Left lung (tissue), 4 donors: ENCODE measurements at regions not wholly inside any gene's neighbourhood (a gene's known extent, or its start where the extent isn't known, plus 50 kb on each side); places are given as distances from the start of the nearest gene placed in this dataset.

ENCODE experiments used
- ATAC-seq: fragments of 200-7000 bp; cut with Tn5 transposase; one replicate; pipeline ENCODE4 v1.9.1; 2020; ENCODE audit warnings: moderate library complexity
- DNase-seq, 4 donors: peaks; one replicate each; pipeline ENCODE4 v3.0.0-alpha.2; 2013 to 2020
- H3K27ac ChIP-seq, 2 donors: fragments of 200-600 bp; sonication (generic) in 1 of 2; one replicate each; pipeline versions ENCODE4 v1.5.0 to v1.8.0; 2020 to 2021
- H3K27me3 ChIP-seq, 2 donors: fragments of 200-600 bp; sonication (generic) in 1 of 2; one replicate each; pipeline versions ENCODE4 v1.5.0 to v1.8.0; 2020 to 2021
- H3K36me3 ChIP-seq, 2 donors: fragments of 200-600 bp; sonication (generic) in 1 of 2; one replicate each; pipeline versions ENCODE4 v1.5.0 to v1.8.0; 2020 to 2021
- H3K4me1 ChIP-seq, 2 donors: fragments of 200-600 bp; one replicate each; pipeline ENCODE4 v1.8.0; 2021
- H3K4me3 ChIP-seq, 2 donors: fragments of 200-600 bp; sonication (generic) in 1 of 2; one replicate each; pipeline versions ENCODE4 v1.5.0 to v1.8.0; 2020 to 2021; ENCODE audit warnings: mild to moderate bottlenecking in 1 of 2
- H3K9me3 ChIP-seq, 2 donors: fragments of 200-600 bp; sonication (generic) in 1 of 2; one replicate each; pipeline versions ENCODE4 v1.5.0 to v1.8.0; 2020 to 2021
- intact Hi-C, 2 donors: fragments of 100-400 bp; cut with DNase I; formaldehyde crosslinking; loops; one replicate each; pipeline versions ENCODE4 v1.11.2 to v1.14.2; 2022
- TF ChIP-seq, protein P1 (sequence below), 2 donors: fragments of 200-600 bp; sonication (generic) in 1 of 2; IDR thresholded peaks; one replicate each; pipeline versions ENCODE4 v1.5.0 to v1.8.0; 2021; ENCODE audit warnings: antibody characterized with exemption in 2 of 2
- donor health status: DM: no; HTN: yes; CAD: no.
- donor health status: DM: no; HTN: no; CAD: no.

DNA sequence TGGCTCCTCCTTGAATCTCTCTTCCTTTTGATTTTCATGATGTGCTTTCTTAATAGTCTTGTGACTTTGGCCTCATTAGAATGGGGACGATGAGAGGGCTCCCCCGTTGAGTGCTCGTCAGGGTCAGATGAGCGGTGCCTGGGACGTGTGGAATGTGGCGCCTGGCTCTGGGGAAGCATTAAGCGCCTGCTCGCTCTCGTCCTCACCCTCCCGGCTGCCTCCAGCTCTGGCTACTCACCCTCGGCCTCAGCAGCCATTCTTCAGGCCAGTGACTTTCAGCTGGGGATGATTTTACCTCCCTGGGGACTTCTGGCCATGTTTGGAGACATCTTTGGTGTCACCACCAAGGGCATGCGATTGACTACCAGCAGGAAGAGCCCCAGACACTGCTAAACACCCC, 69.7 kb downstream of the RPS6KA4 start:
- ATAC-seq (no peak), DNase-seq (no peak)
- TF ChIP-seq, protein P1, sequence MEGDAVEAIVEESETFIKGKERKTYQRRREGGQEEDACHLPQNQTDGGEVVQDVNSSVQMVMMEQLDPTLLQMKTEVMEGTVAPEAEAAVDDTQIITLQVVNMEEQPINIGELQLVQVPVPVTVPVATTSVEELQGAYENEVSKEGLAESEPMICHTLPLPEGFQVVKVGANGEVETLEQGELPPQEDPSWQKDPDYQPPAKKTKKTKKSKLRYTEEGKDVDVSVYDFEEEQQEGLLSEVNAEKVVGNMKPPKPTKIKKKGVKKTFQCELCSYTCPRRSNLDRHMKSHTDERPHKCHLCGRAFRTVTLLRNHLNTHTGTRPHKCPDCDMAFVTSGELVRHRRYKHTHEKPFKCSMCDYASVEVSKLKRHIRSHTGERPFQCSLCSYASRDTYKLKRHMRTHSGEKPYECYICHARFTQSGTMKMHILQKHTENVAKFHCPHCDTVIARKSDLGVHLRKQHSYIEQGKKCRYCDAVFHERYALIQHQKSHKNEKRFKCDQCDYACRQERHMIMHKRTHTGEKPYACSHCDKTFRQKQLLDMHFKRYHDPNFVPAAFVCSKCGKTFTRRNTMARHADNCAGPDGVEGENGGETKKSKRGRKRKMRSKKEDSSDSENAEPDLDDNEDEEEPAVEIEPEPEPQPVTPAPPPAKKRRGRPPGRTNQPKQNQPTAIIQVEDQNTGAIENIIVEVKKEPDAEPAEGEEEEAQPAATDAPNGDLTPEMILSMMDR (IDR thresholded peaks at IDR 0.05) = no peak
- H3K27ac ChIP-seq = no peak overlapping the region
- H3K27me3 ChIP-seq = peaks cover 0 to 5% of the 10 kb centered on the region in 2 donors
- peaks cover 0 to 2% of the 10 kb centered on the region in 2 donors for H3K9me3 ChIP-seq
- intact Hi-C loops = no loop called here
- no peaks in the 10 kb centered on the region for H3K4me1 ChIP-seq
- H3K36me3 ChIP-seq = no peaks in the 10 kb centered on the region
- H3K4me3 ChIP-seq = no peak overlapping the region

DNA sequence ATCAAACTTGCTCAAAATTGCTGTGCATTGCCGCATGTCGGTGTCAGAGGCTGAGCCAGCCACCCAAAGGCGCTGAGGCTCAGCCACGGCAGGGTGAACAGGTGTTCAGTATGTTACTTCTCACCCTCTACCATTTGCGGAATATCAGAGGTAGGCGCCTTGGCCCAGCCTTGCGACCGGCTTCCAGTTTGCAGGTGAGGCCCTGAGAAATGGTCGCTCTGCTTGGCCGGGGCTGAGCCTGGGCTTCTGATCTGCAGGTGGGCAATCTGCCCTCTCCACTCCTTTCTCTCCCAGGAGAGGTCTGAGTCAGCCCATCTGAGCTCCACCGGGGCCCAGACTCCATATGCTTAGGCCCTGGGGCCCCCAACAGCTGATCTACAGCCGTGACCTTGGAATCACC, 71.0 kb downstream of the RPS6KA4 start:
- H3K4me1 ChIP-seq = no peaks in the 10 kb centered on the region
- H3K9me3 ChIP-seq = peaks cover 0 to 2% of the 10 kb centered on the region in 2 donors
- H3K27me3 ChIP-seq = peaks cover 0 to 16% of the 10 kb centered on the region in 2 donors
- ATAC-seq = no peak
- H3K27ac ChIP-seq = no peak overlapping the region
- no peaks in the 10 kb centered on the region for H3K36me3 ChIP-seq
- no peak for DNase-seq
- H3K4me3 ChIP-seq = no peak overlapping the region
- intact Hi-C loops = no loop called here
- TF ChIP-seq, protein P1 (IDR thresholded peaks at IDR 0.05) = no peak

DNA sequence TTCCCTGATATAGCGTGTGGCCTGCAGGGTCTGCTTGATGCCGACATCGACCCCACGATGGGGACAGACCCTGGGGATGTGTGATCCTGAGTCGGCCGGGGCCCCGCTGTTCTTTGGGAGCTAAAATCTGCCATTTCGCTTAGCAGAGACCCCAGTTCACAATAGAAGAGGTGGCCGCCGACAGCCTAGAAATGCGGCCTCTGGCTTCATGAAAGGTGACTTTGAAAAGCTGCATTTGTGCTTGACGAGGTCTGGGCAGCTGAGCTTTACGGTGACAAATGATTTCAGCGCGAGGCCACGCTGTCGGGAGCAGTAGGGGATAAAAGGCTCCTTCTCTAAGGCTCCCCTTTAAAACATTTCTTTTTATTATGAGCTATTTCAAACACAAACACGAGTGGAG, 71.7 kb downstream of the RPS6KA4 start:
- Histone ChIP-seq H3K9me3 (peaks cover 0 to 2% of the 10 kb centered on the region in 2 donors), H3K4me3 (no peak overlapping the region), H3K27ac (no peak overlapping the region), H3K36me3 (no peaks in the 10 kb centered on the region), H3K27me3 (peaks cover 0 to 19% of the 10 kb centered on the region in 2 donors), H3K4me1 (no peaks in the 10 kb centered on the region)
- TF ChIP-seq, protein P1 (IDR thresholded peaks at IDR 0.05) = no peak
- intact Hi-C loops = no loop called here
- no peak for ATAC-seq
- DNase-seq = no peak

DNA sequence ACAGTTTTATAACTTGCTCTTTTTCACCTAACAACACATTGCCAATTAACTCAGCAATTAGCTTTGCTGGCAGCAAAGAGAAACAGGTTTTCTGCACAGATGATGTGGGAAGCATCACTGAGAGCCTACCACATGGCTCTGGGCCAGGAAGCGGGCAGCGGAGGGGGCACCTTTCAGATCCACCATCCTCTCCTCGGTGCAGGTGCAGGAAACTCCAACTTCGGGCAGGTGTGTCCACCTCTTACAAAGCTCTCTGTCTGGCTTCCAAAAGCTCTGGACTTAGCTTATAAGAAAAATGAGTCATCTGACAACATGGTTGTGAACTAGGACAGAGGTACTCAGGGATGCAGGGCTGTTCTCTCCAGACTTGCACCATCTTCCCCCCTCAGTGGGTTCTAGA, 77.0 kb downstream of the RPS6KA4 start:
- ATAC-seq (no peak), DNase-seq (no peak)
- peaks cover 0 to 2% of the 10 kb centered on the region in 2 donors for H3K9me3 ChIP-seq
- intact Hi-C loops = no loop called here
- H3K4me3 ChIP-seq = no peak overlapping the region
- TF ChIP-seq, protein P1 (IDR thresholded peaks at IDR 0.05) = no peak
- H3K27ac ChIP-seq = no peak overlapping the region
- no peaks in the 10 kb centered on the region for H3K36me3 ChIP-seq
- H3K4me1 ChIP-seq = no peaks in the 10 kb centered on the region
- H3K27me3 ChIP-seq = peaks cover 0 to 60% of the 10 kb centered on the region in 2 donors

DNA sequence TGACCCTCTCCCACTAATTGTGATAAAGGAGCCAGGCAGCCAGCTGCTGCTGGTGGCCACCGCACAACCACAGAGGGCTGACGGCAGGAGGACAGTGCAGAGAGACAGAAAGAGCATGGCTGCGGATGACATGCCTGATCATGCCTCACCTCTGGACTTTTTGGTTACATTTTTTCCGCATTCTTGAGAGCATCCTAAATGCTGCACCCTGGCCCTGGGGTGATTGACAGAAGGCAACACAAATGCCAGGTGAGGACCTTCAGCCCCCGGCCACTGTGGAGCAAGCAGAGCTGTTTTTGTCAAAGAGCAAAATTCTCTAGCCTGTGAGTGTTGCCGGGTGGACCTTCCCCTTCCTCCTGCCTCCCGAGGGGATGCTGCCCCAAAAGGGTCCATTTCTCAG, 78.5 kb downstream of the RPS6KA4 start:
- Histone ChIP-seq H3K27ac (no peak overlapping the region), H3K9me3 (no peaks in the 10 kb centered on the region), H3K36me3 (no peaks in the 10 kb centered on the region), H3K4me1 (no peaks in the 10 kb centered on the region), H3K27me3 (peaks cover 0 to 60% of the 10 kb centered on the region in 2 donors), H3K4me3 (no peak overlapping the region)
- ATAC-seq (no peak), DNase-seq (no peak)
- TF ChIP-seq, protein P1 (IDR thresholded peaks at IDR 0.05) = no peak
- intact Hi-C loops = no loop called here
